Stimulated activated CD8-positive, alpha-beta memory T cell treated with anti-CD3 and anti-CD28 coated beads, Interleukin-4, amount 100 ng/mL, for 4 hours (primary cell): ENCODE measurements at regions not wholly inside any gene's neighbourhood (a gene's known extent, or its start where the extent isn't known, plus 50 kb on each side); places are given as distances from the start of the nearest gene placed in this dataset.

Experiments used
- DNase-seq, 2 donors: peaks; one replicate each; pipeline ENCODE4 v3.0.0-alpha.2; 2020; ENCODE audit warnings: low read depth in 2 of 2, low spot score in 1 of 2

- DNase-seq = no peak
Observed at GRCh38 chr6:169937389-169938261, 186.2 kb downstream of the ERMARD start.

GRCh38 chr6:169936355-169936975 is 185.0 kb downstream of the ERMARD start:
- DNase-seq = no peak

DNA sequence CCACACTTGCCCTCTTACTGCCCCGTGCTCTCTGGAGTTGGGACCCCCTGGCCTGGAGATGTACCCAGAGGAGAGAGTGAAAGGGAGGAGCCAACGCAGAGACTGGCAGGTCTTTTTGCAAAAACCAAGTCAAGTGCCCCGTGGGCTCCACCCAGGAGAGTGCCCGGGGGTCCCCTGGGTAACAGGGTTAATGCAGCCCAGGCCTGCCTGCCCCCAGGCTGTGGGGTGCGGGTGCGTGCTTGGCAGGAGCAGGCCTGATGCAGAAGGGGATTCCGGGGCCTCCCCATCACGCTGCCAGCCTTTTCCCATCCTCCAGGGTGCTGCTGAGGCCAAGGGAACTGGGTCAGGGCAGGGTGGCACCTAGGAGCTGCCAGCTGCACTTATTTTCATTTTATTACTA is 184.4 kb downstream of the ERMARD start:
- DNase-seq = no peak

- no peak for DNase-seq
Observed at GRCh38 chr6:169935348-169935718, 183.9 kb downstream of the ERMARD start.

GRCh38 chr6:169934699-169935347 is 183.4 kb downstream of the ERMARD start:
- no peak for DNase-seq

DNA sequence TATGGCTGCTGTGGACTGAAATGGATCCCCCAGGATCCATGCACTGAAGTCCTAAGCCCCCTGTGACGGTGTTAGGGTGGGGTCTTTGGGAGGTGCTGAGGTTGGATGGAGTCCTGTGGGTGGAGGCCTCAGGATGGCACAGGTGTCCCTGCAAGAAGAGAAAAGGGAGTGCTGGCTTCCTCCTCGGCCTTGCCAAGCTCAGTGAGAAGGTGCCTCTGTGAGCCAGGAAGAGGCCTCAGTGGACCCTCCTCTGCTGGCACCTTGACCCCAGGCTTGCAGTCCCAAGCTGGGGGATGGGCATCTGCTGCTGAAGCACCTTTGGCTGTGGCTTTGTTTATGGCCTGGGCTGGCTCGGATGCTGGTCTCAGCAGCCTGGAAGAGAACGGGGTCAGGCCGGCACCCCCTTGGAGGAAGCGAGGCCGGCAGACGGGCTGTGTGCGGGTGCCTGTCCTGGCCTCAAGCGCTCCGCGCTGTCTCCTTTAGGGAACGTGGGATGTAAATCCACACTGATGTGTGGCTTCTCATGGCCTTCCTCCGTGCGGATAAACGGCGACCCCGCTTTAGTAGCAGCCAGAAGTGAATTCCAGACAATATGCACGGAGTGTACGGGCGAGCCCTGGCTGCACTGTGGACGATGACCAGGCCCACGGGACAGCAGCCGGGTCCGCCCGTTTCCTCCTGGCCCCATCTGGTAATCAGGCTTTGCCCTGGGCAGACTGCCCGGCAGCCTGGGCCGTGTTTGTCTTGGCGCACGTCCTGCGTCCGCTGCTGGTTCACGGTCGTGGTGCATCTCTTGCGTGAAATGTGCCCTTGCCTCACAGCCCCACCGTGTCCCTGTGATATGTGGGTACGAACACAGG is 182.6 kb downstream of the ERMARD start:
- no peak for DNase-seq

GRCh38 chr6:169933251-169933821 is 181.9 kb downstream of the ERMARD start:
- no peak for DNase-seq

DNA sequence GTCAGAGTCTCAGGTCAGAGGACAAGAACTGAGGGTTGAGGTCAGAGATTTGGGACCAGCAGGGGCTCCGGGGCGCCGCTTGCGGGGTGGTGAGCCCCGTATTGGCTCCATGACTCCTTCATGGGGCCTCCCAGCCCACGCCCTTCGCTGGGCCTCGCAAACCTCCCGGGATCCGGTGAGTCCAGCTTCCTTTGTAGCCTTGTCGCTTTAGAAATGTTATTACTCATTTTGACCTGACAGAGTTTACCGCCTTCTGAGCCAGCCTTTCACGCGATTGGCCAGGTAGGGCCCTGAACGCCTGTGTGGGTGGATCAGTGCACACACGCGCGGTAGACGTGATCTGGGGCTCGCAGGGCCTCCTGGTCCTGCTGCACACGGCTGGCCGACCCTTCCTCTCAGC is 181.1 kb downstream of the ERMARD start:
- no peak for DNase-seq

GRCh38 chr6:169931261-169931660 is 179.8 kb downstream of the ERMARD start:
- no peak for DNase-seq

DNA sequence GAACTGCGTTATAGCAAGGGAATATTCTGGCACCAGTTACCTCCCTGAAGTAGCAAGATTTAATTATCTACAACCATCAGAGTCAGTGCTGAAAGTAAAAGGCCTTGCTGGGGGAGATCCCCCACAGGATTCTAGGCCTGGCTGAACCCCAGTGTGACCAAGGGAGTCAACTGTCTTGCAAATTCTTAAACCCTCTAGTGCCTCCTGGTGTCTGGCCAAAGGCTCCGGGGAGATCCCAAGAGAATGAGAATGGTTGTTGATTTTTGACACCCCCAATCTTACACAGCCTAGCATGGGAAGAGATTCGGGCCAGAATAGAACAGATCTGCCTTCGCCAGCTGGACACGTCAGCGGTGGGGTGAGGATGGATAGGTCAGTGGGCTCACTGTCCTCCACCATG is 179.4 kb downstream of the ERMARD start:
- DNase-seq = no peak

DNA sequence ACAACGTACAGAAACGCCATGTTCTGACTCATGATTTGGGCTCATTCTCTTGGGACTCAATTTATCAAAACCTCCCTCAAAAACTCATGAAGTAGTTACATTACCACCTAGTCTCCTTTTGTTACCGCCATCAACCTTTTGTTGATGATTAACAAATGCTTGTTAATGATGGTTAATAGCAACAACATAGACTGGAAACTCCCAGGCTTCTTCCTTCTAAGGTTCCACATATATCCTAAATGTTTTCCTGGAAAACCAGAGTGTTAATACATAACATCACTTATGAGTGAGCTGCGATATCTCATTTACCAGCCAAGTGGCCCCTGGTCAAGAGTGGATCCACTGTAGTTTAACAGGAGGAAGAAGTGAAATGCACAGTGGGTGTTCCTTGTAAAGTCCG is 176.3 kb downstream of the ERMARD start:
- DNase-seq = no peak

GRCh38 chr6:169926617-169927417 is 175.4 kb downstream of the ERMARD start:
- no peak for DNase-seq

DNA sequence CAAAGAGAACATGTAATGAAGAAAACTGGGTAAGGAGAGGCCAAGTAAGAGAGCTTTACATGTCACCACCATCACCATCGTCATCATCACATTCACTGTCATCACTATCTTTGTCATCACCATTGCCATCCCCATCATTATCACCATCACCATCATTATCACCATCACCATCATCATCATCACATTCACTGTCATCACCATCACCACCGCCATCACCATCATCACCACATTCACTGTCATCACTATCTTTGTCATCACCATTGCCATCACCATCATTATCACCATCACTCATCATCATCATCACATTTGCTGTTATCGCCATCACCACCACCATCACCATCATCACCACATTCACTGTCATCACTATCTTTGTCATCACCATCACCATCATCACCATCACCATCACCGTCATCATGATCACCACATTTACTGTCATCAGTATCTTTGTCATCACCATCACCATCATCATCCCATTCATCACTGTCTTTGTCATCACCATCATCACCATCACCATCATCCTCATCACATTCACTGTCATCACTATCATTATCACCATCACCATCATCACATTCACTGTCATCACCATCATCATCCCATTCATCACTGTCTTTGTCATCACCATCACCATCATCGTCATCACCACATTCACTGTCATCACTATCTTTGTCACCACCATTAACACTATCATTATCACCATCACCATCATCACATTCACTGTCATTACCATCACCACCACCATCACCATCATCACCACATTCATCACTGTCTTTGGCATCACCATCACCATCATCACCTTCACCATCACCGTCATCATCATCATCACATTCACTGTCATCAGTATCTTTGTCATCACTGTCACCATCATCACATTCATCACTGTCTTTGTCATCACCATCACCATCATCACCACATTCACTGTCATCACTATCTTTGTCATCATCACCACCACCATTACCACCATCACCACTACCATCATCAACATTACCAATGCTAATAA is 172.3 kb downstream of the ERMARD start:
- no peak for DNase-seq

- no peak for DNase-seq
Observed at GRCh38 chr6:169921853-169922824, 170.7 kb downstream of the ERMARD start.

- no peak for DNase-seq
Observed at GRCh38 chr6:169921217-169921616, 169.8 kb downstream of the ERMARD start.

DNA sequence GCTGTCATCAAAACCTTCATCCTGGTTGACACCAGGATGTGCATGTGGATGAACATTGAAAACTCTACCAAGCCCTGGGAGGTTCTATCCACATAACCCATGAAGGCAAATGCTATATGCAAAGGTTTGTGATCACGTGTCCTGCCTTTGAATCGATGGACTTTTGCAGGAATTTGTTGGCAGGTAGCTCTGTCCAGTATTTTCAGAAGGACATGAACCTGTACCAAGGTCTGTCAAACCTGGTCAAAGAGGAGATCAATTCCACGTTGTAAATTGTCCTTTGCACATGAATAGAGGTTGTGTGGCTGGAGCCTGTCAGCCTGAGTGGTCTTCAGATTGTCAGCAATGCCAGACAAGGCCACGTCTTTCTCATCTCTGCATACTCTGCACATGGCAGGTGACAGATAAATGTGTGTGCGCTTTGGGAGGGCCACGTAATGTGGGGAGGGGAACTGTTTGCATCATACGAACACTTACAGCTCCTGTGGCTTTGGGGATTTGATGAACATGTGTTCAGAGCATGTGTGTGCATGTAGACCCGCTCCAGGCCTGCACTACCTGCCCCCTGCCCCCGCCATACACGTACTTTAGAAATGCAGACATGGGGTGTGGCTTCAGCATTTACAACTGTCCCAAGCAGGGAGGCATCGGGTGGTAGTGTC is 169.1 kb downstream of the ERMARD start:
- no peak for DNase-seq

DNA sequence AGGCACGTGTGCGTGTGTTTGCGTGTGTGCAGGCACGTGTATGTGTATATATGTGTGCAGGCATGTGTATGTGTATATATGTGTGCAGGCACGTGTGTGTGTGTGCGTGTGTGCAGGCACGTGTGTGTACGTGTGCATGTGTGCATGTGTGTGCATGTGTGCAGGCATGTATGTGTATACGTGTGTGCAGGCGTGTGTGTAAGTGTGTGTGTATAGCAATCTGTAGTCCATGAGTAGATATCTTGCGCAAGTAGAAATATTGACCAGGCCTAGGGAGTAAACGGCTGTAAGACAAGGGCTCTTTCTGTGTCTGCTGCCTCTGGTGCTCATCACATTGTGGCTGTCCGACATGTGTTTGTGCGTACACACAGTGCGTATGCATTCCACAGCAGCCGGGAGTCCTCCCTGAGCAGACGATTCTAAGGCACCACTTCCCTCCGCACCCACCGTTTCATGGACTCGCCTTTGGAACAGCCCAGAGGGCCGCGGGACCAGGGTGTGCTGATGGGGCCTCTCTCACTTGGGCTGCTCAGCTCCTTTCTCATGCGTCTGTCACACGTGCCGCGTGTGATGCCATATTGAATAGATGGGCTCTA is 167.6 kb downstream of the ERMARD start:
- DNase-seq = no peak
